Endothelial cell of umbilical vein (primary cell): ENCODE measurements at regions not wholly inside any gene's neighbourhood (a gene's known extent, or its start where the extent isn't known, plus 50 kb on each side); places are given as distances from the start of the nearest gene placed in this dataset.

Experiments
- BruUV-seq: library from RNA; stranded (reverse); fragments of 400-500 nt; replicated peaks from 2 replicates; lab custom pipeline; 2021; lab: Mats Ljungman, UMichigan
- CTCF ChIA-PET: fragments of 300-600, 350-600 bp; sonication (Branson Sonifier 250); formaldehyde crosslinking; loops from one replicate; lab custom pipeline; 2021; ENCODE audit warnings: antibody characterized with exemption, inconsistent platforms; lab: Charles Lee
- POLR2A ChIA-PET: fragments of 300-600, 350-600 bp; sonication (Branson Sonifier 250); formaldehyde crosslinking; loops from one replicate; lab custom pipeline; 2021; ENCODE audit warnings: antibody characterized with exemption, inconsistent platforms; lab: Charles Lee
- DNase-seq: peaks from one replicate; pipeline ENCODE4 v3.0.0-alpha.2; 2011; ENCODE audit warnings: low read depth, low spot score
- FAIRE-seq: peaks from 2 replicates; lab custom pipeline; 2011; peaks lifted over from hg19 to GRCh38; lab: Jason Lieb, UNC
- H2AFZ ChIP-seq: 2 replicates; pipeline ENCODE4 v1.6.0; 2012; ENCODE audit warnings: low read depth, low read length, control low read depth, inconsistent platforms
- H3K27ac ChIP-seq: 2 replicates; pipeline ENCODE4 v1.5.1; 2011; ENCODE audit warnings: low read depth, mild to moderate bottlenecking, control low read depth, low read length, moderate library complexity; ENCODE audit not compliant: insufficient read depth
- H3K27me3 ChIP-seq, 2 experiments: 2 replicates each; pipeline versions ENCODE4 v1.6.0 to v1.6.1; 2011; ENCODE audit warnings: low read length in 2 of 2, mixed read lengths in 1 of 2; ENCODE audit not compliant: control insufficient read depth in 2 of 2, insufficient read depth in 2 of 2
- H3K36me3 ChIP-seq, 2 experiments: 2 replicates in 1 of 2; 3 replicates in 1 of 2; pipeline ENCODE4 v1.5.1; 2011; ENCODE audit warnings: low read length in 2 of 2, mild to moderate bottlenecking in 1 of 2, moderate library complexity in 1 of 2; ENCODE audit not compliant: control insufficient read depth in 2 of 2, insufficient read depth in 2 of 2; ENCODE audit errors: extremely low read depth in 1 of 2
- H3K4me1 ChIP-seq: 3 replicates; pipeline ENCODE4 v1.5.1; 2011; ENCODE audit warnings: mild to moderate bottlenecking, low read length; ENCODE audit not compliant: control insufficient read depth, insufficient read depth; ENCODE audit errors: extremely low read depth
- H3K4me2 ChIP-seq: 2 replicates; pipeline ENCODE4 v1.6.1; 2011; ENCODE audit warnings: low read length, control low read depth, mixed read lengths; ENCODE audit not compliant: insufficient read depth
- H3K4me3 ChIP-seq, 3 experiments: fragments of 200-600 bp in 1 of 3; sonication (generic), shearing (Covaris generic) in 1 of 3; replicated peaks in 1 of 3; 2 replicates each; pipeline ENCODE4 v1.5.1; 2011 to 2016; ENCODE audit warnings: control low read depth in 3 of 3, low read length in 3 of 3, mild to moderate bottlenecking in 2 of 3, inconsistent platforms in 1 of 3, low read depth in 1 of 3, moderate library complexity in 1 of 3; ENCODE audit not compliant: insufficient read depth in 1 of 3
- H3K79me2 ChIP-seq: 2 replicates; pipeline ENCODE4 v1.6.0; 2012; ENCODE audit warnings: low read length, inconsistent platforms; ENCODE audit not compliant: control insufficient read depth, insufficient read depth
- H3K9ac ChIP-seq: replicated peaks from 2 replicates; pipeline ENCODE3; 2011; ENCODE audit warnings: low read length, control low read depth; ENCODE audit not compliant: insufficient read depth; ENCODE audit errors: extremely low read depth
- H3K9me1 ChIP-seq: replicated peaks from 3 replicates; pipeline ENCODE4 v1.6.0; 2011; ENCODE audit warnings: mild to moderate bottlenecking, low read length; ENCODE audit not compliant: control insufficient read depth, insufficient read depth; ENCODE audit errors: extremely low read depth
- H3K9me3 ChIP-seq: replicated peaks from 2 replicates; pipeline ENCODE4 v1.5.1; 2012; ENCODE audit warnings: low read length, inconsistent platforms; ENCODE audit not compliant: control insufficient read depth, insufficient read depth
- H4K20me1 ChIP-seq: replicated peaks from 2 replicates; pipeline ENCODE3; 2011; ENCODE audit warnings: mild to moderate bottlenecking, low read length; ENCODE audit not compliant: control insufficient read depth, insufficient read depth; ENCODE audit errors: extremely low read depth
- FOS ChIP-seq: IDR thresholded peaks from 2 replicates; pipeline ENCODE4 v1.6.1; 2011; ENCODE audit warnings: mild to moderate bottlenecking, low read length, moderate library complexity, borderline replicate concordance; ENCODE audit not compliant: insufficient read depth
- GATA2 ChIP-seq: IDR thresholded peaks from 2 replicates; pipeline ENCODE4 v1.7.0; 2011; ENCODE audit warnings: low read depth, mild to moderate bottlenecking, moderate library complexity, mixed read lengths, low read length; ENCODE audit not compliant: insufficient read length, insufficient read depth
- JUN ChIP-seq: IDR thresholded peaks from 2 replicates; pipeline ENCODE4 v1.6.1; 2011; ENCODE audit warnings: borderline replicate concordance, low read depth; ENCODE audit not compliant: insufficient read length, insufficient read depth
- POLR2AphosphoS5 ChIP-seq: IDR thresholded peaks from 2 replicates; pipeline ENCODE4 v1.6.1; 2012; ENCODE audit warnings: low read depth, mild to moderate bottlenecking, control low read depth, low read length, moderate library complexity; ENCODE audit not compliant: insufficient read depth
- dilution Hi-C: fragments of 300-500 bp; cut with MboI; formaldehyde crosslinking; loops from one replicate; pipeline ENCODE4 v1.15.0; 2019; ENCODE audit warnings: low sequenced_read_pairs; ENCODE audit not compliant: extremely low pct_ligation_motif_present
- intact Hi-C: fragments of 100-400 bp; cut with micrococcal nuclease; formaldehyde crosslinking; loops from one replicate; pipeline ENCODE4 v1.10.0; 2022
- TF ChIP-seq, protein P1 (sequence below): IDR thresholded peaks from 2 replicates; pipeline ENCODE4 v1.6.1; 2011; ENCODE audit not compliant: insufficient read depth, insufficient read length

GRCh38 chr4:63226229-63226628 is 1183.0 kb downstream of the TECRL start:
- DNase-seq, result no peak
- Histone ChIP-seq H3K27me3 (no peaks in the 10 kb centered on the region), H3K4me2 (no peak overlapping the region), H3K4me3 (no peak overlapping the region), H3K9ac (no peak overlapping the region), H3K79me2 (no peaks in the 10 kb centered on the region), H2AFZ (no peak overlapping the region), H4K20me1 (no peaks in the 10 kb centered on the region), H3K4me1 (no peaks in the 10 kb centered on the region), H3K9me1 (no peaks in the 10 kb centered on the region), H3K27ac (no peak overlapping the region), H3K36me3 (no peaks in the 10 kb centered on the region), H3K9me3 (peaks cover 2% of the 10 kb centered on the region)
- ChIA-PET POLR2A (no interaction called here), CTCF (no interaction called here)
- intact Hi-C loops (no loop called here), dilution Hi-C loops (no loop called here)
- no peak for FAIRE-seq
- TF ChIP-seq JUN, result no peak
- TF ChIP-seq FOS, result no peak
- no peak for TF ChIP-seq POLR2AphosphoS5
- BruUV-seq, result no TSS peak

DNA sequence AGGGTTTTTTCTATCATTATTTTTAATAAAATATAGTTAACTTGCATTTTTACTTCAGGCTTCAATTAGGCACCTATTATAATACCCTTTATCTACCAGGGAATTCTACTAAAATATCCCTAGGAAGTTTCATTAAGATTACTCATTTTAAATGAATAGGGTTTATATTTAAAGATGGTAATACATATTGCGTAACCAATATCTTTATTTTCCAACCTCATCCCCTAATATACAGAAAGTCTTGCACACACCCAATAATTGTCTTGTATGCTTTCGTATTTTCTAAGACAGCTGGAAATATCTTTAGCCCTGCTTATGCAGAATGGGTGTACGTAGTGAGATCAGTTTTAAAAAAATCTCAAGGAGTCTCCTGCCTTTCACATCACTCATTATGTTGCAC is 1186.8 kb downstream of the TECRL start:
- CTCF ChIA-PET, result no interaction called here
- Histone ChIP-seq H3K9me3 (peaks cover 6% of the 10 kb centered on the region), H3K9me1 (no peaks in the 10 kb centered on the region), H3K4me2 (no peak overlapping the region), H4K20me1 (no peaks in the 10 kb centered on the region), H3K36me3 (no peaks in the 10 kb centered on the region), H3K9ac (no peak overlapping the region), H3K27me3 (no peaks in the 10 kb centered on the region), H3K27ac (no peak overlapping the region), H2AFZ (no peak overlapping the region), H3K4me1 (no peaks in the 10 kb centered on the region), H3K79me2 (no peaks in the 10 kb centered on the region), H3K4me3 (no peak overlapping the region)
- DNase-seq, result no peak
- intact Hi-C loops (no loop called here), dilution Hi-C loops (no loop called here)
- no peak for TF ChIP-seq FOS
- TF ChIP-seq, protein P1, sequence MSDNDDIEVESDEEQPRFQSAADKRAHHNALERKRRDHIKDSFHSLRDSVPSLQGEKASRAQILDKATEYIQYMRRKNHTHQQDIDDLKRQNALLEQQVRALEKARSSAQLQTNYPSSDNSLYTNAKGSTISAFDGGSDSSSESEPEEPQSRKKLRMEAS, result no peak
- no peak for TF ChIP-seq JUN
- TF ChIP-seq GATA2, result no peak
- POLR2A ChIA-PET, result no interaction called here
- no peak for FAIRE-seq
- BruUV-seq, result no TSS peak
